ENCODE measurements at regions not wholly inside any gene's neighbourhood (a gene's known extent, or its start where the extent isn't known, plus 50 kb on each side); places are given as distances from the start of the nearest gene placed in this dataset.

- DNase-seq = no peak
Observed at GRCh38 chrX:15191830-15192229, 78.1 kb downstream of the ASB9 start.

GRCh38 chrX:15188039-15188438 is 81.8 kb downstream of the ASB9 start:
- DNase-seq = no peak

DNA sequence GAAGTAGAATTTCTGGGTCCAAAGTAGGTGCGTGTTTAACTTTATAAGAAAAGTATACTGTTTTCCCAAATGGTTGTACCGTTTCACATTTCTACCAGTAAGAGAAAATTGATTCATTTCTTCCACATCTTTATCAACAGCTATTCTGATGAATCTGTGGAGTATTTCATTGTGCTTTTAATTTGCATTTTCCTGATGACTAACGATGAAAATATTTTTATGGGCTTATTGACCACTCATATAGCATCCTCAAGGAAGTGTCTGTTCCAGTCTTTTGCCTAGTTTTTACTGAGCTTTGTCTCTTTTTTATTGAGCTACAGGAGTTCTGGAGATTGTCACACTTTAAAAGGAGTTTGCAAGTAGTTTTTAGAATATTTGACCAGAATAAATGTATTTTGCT is 92.6 kb downstream of the ASB9 start:
- DNase-seq = no peak

GRCh38 chrX:15173411-15173810 is 96.5 kb downstream of the ASB9 start:
- DNase-seq = no peak

DNA sequence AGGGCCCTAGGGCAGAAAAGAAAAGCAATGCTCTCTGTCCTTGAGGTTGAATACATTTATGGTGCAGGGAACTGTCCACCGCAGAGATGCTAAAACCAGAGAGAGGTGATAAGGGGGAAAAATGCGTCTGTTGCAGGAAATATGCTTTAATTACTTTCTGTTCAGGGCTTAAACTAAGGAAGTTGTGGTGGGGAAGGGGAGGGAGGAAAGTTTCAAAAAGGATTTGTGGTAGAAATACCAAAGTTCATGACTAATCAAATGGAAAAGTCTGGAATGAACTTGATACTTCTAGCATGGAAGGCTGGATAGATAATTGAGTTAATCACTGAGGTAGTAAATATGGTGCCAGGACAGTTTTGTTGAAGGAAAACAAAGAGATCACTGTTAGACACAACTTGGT is 99.0 kb downstream of the ASB9 start:
- DNase-seq = no peak

DNA sequence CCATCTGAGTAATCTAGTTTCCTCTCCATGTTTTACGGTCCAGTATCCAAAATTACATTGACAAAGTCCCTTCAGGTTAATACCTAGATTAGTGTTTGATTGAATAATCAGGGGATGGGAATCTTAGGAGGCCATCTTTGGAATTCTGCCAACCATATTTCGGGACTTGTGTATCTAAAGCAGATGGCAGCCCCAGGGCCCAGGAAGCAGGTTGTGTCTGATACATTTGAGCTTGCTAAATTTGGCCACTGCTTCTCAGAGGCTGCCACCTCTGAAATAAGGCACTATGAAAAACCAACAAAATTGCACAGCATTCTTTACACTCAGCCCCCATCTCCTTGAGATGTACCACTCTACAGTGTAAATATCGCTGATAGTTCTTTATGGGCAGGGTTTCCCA is 102.1 kb downstream of the ASB9 start:
- no peak for DNase-seq

DNA sequence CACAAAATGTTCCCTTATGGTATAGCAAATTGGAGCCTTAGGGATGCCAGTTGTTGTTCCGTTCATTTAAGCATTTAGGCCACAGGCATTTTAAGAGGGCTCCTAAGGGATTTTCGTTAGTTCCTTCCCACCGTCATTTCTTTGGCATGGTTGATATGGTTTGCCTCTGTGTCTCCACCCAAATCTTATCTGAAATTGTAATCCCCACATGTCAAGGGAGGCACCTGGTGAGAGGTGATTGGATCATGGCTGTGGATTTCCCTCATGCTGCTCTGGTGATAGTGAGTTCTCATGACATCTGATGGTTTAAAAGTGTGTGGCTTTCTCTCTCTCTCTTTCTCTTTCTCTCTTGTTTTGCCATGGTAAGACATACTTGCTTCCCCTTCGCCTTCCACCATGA is 104.1 kb downstream of the ASB9 start:
- no peak for DNase-seq

DNA sequence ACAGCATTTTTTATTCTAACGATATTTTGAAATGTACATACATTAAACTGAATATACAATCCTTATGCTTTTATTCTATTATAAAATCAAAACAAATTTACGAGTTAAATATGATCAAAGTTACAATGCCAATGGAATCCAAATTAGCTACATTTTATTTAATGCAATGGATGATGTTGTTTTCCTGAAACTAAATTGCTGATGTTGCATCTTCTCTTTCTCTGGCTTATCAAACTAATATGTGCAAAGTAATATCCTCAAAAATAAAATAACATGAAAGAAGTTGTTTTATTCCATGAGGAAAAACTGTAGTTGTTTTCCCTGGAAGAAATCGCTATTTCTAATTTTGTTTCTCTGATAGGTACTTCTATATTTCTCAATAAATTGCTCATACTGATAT is 106.8 kb downstream of the ASB9 start:
- no peak for DNase-seq

DNA sequence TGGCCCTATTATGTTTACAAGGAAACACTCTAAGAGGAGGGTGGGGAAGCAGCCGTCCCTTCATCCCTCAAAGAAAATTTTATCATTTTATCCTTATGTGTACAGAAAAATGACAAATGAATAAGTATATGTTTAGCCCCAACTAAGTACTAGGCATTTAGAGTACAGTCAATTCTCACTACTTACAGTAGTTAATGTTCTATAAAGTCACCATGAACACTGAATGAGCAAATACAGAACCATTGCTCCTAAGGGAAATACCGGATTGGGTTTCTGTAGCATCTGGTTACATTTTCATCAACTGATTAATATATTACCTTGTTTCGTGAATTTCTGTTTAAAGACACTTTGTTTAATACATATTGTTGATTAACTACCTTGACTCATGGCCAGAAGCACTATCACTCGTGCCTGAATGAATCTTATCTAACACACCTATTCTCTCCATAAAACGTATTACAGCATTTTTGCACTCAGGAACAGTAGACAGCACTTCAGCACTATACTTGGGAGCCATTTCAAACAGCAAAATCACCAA is 109.3 kb downstream of the ASB9 start:
- no peak for DNase-seq

DNA sequence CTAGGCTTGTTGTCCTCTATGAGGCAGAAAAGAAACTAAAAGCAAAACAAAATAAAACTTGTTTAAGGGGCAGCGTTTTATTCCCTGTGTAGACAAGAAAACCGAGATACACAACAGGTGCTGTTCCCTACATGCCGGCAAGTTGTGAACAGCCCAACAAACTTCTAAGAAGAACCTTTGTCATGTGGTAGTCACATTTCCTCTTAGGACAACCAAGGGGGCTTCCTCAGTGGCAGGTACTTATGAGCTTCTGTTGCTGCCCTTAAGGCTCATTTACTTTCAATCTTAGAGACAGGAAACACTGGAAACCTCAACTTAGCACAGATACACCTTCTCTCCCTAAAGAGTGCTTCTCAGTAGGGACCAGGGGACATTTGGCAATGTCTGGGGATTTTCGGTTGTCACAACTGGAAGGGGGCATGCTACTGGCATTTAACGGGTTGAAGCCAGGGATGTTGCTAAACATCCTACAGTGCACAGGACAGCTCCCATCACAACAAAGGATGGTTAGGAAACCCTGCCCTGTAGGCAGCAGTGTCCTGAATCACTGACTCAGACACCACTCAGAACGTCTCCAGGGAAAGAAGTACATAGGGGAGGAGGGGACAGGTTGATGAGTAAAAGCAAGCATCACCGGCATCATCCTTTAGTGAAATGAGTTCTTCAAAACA is 111.0 kb downstream of the ASB9 start:
- peak; percentile 22 for DNase-seq

DNA sequence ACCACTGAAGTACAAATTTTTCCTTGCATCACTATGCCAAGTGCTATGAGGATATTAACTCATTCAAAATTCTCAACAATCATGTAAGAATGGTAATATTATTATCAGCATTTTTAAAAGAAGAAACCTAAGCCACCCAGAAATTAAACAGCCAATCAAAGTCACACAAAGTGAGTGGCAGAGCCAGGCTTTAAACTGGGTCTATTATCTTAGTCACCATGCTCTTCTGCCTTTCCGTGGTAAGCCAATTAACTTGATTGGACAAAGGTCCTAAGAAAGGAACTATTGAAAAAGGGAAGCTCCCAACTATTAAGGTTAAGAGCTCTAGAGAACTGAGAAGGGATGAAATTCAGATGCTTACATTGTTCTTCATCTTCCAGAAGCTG is 111.5 kb downstream of the ASB9 start:
- no peak for DNase-seq

GRCh38 chrX:15157624-15158023 is 112.3 kb downstream of the ASB9 start:
- DNase-seq = no peak

- peak; percentile 45 for DNase-seq
Observed at GRCh38 chrX:15151267-15152186, 118.4 kb downstream of the ASB9 start.

DNA sequence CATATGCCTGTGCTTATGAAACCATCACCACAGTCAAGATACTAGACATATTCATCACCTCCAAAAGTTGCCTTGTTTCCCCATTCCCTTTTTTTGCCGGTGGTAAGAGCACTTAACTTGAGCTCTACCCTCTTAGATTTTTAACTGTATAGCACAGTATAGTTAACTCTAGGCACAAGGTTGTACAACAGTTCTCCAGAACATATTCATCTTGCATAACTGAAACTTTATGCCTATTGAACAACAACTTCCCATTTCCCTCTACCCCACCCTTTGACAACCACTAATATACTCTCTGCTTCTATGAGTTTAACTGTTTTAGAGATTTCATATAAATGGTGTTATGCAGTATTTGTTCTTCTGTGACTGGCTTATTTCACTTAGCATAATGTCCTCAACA is 119.3 kb downstream of the ASB9 start:
- DNase-seq = no peak

- DNase-seq = peak; percentile 2
Observed at GRCh38 chrX:15146515-15146914, 123.4 kb downstream of the ASB9 start.

DNA sequence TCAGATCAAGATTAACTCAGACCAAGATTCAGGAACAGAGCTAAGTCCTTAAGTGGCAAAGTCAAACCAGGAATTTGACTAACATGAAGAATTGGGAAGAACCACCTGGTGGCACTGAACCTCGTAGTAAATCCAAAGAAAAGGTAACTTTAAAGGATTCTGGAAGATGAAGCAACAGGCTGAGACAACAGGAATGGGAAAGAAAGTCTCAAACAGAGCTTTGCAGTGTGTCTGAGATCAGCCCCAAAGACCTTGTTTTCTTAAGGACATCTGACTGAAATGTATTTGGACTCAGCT is 126.1 kb downstream of the ASB9 start:
- no peak for DNase-seq

DNA sequence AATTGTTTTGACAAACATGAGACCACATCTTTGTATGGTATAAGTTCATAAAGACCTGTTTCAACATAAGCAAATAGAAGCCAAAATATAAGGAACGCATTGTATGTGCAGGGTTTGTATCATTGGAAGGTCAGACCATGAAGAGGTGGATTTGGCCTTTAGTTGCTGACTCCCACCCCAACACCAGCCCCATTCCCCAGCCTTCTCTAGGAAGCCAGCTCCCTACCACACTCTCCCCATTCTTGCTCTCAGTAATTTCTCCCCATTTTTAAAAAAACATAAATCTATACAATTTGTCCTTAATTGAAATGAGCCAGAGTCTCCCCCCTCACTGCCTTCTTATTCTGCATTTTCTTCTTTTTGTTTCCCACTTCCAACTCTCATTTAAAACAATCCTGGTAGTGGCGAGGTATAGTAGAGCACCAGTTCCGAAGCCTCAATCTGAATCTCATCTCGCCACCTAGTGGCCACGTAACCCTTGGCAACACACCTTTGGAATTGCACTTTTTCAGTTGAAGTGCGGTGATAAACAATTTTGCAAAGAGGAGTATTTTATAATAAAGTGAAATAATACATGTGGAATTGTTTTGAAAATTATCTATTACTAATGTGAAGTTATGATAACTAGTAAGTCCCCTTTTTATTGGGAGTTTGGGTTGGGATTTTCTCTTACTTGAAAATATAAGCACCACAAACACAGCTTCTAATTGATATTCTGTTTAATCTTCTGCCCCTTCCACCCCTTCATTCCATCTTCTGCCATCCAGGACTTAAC is 126.6 kb downstream of the ASB9 start:
- peak; percentile 33 for DNase-seq

DNA sequence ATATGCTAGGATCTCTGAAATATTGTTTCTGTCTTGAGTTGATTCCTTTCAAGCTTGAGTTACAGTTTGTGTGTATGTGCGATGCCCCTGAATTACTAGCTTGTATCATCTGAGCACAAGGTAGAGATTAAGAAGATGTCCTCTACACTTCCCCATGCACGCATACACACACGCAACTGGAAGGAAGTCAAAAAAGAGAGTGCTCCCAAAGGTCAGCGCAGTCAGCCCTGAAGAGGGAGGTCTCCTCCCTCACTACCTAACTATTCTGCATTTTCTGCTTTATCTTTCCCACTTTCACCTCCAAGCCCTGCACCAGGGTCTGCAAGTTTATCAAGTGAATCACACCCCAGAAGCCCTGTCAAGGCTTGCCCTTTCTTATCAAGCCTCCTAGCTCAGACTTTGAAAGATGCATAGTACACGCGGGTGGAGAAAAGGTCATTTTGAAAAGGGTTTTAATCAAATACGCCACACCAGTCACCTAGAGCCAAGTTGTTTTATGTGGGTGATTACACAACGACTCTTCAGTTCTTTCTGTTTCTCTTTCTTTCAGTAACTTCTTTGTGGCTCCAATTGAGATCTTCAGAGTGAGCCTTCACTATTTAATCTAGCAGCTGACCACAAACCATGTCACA is 127.7 kb downstream of the ASB9 start:
- DNase-seq = no peak

- DNase-seq = no peak
Observed at GRCh38 chrX:15136795-15137194, 133.1 kb downstream of the ASB9 start.

GRCh38 chrX:15129412-15129811 is 140.5 kb downstream of the ASB9 start:
- no peak for DNase-seq

GRCh38 chrX:15128861-15129260 is 141.0 kb downstream of the ASB9 start:
- DNase-seq = no peak

- DNase-seq = no peak
Observed at GRCh38 chrX:15127010-15127409, 142.9 kb downstream of the ASB9 start.

GRCh38 chrX:15116900-15117299 is 153.0 kb downstream of the ASB9 start:
- DNase-seq = no peak
